Left kidney (tissue), 1 donor: ENCODE measurements at regions not wholly inside any gene's neighbourhood (a gene's known extent, or its start where the extent isn't known, plus 50 kb on each side); places are given as distances from the start of the nearest gene placed in this dataset.

Experiments used
- DNase-seq: peaks from one replicate; pipeline ENCODE4 v3.0.0-alpha.2; 2013

GRCh38 chr1:164296172-164296571, 262.8 kb upstream of the PBX1 start:
- peak; percentile 8 for DNase-seq

GRCh38 chr1:164308101-164308500, 250.9 kb upstream of the PBX1 start:
- DNase-seq: no peak

- no peak for DNase-seq
Measured at GRCh38 chr1:164310166-164310565, 248.8 kb upstream of the PBX1 start.

GRCh38 chr1:164311377-164311776, 247.6 kb upstream of the PBX1 start:
- DNase-seq: no peak

GRCh38 chr1:164320790-164321731, 237.9 kb upstream of the PBX1 start:
- DNase-seq: peak; percentile 40

- no peak for DNase-seq
Measured at GRCh38 chr1:164325786-164326185, 233.2 kb upstream of the PBX1 start.

GRCh38 chr1:164333387-164333786, 225.6 kb upstream of the PBX1 start:
- no peak for DNase-seq

GRCh38 chr1:164337394-164337793, 221.6 kb upstream of the PBX1 start:
- no peak for DNase-seq

GRCh38 chr1:164337885-164338284, 221.1 kb upstream of the PBX1 start:
- no peak for DNase-seq

GRCh38 chr1:164343189-164343588, 215.8 kb upstream of the PBX1 start:
- DNase-seq: no peak

GRCh38 chr1:164347980-164348379, 211.0 kb upstream of the PBX1 start:
- DNase-seq: no peak

GRCh38 chr1:164356511-164356910, 202.5 kb upstream of the PBX1 start:
- no peak for DNase-seq

- DNase-seq: no peak
Measured at GRCh38 chr1:164360265-164360664, 198.7 kb upstream of the PBX1 start.

GRCh38 chr1:164361927-164362326, 197.1 kb upstream of the PBX1 start:
- no peak for DNase-seq

GRCh38 chr1:164363980-164364379, 195.0 kb upstream of the PBX1 start:
- no peak for DNase-seq

GRCh38 chr1:164366014-164366413, 193.0 kb upstream of the PBX1 start:
- DNase-seq: no peak

GRCh38 chr1:164369698-164370365, 189.2 kb upstream of the PBX1 start:
- DNase-seq: no peak

- no peak for DNase-seq
Measured at GRCh38 chr1:164380893-164381292, 178.1 kb upstream of the PBX1 start.

- no peak for DNase-seq
Measured at GRCh38 chr1:164382384-164382783, 176.6 kb upstream of the PBX1 start.

- DNase-seq: no peak
Measured at GRCh38 chr1:164384262-164384661, 174.7 kb upstream of the PBX1 start.

- no peak for DNase-seq
Measured at GRCh38 chr1:164417016-164417704, 141.8 kb upstream of the PBX1 start.

GRCh38 chr1:164423136-164423535, 135.8 kb upstream of the PBX1 start:
- no peak for DNase-seq
